Hypothalamus (tissue), 51 donors: ENCODE measurements at regions not wholly inside any gene's neighbourhood (a gene's known extent, or its start where the extent isn't known, plus 50 kb on each side); places are given as distances from the start of the nearest gene placed in this dataset.
A peak's percentile ranks its signal among the peaks of the same experiment; 100 is the strongest.

Source experiments
- DNase-seq, 51 donors: peaks; one replicate each; lab custom pipeline; 2025; lab: John Stamatoyannopoulos, UW

DNA sequence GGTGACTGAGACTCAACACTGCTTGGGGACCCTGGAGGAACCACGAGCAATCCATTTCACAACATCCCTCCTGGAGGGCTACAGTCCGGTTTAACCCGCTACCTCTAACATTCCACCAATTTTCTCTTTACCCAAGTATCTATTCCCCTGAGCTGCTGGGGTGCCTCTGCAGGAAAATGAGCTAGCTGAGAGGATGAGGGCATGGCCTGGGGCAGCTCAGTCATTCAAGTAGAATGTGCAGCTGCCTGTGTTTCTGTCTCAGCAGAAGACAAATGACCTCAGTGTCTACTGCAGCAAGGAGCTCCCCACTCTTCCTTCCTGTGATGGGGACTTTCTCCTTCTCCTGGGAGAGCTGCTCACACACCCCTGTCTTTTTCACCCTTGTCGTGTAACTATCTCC, 120.8 kb downstream of the ZNF518B start:
- no peak for DNase-seq

DNA sequence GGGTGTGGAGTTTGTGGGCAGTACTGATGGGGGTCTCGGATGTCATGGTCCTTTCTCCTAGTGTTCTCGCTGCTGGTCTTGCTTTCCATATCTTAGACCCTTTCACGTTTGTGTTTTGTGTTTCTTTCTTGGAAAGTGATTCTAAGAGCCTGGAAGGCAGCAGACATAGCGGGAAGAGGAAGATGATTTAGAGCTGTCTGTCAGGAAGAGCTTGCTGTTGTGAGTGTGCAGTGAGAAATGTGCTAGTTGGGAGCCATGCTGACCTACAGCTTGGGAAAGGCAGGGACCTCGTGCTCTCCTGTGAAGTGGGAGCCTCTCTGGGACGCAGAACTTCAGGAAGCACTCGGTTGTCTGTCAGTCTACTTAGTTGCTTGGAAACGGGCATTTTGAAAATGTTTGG, 122.2 kb downstream of the ZNF518B start:
- DNase-seq, result no peak

DNA sequence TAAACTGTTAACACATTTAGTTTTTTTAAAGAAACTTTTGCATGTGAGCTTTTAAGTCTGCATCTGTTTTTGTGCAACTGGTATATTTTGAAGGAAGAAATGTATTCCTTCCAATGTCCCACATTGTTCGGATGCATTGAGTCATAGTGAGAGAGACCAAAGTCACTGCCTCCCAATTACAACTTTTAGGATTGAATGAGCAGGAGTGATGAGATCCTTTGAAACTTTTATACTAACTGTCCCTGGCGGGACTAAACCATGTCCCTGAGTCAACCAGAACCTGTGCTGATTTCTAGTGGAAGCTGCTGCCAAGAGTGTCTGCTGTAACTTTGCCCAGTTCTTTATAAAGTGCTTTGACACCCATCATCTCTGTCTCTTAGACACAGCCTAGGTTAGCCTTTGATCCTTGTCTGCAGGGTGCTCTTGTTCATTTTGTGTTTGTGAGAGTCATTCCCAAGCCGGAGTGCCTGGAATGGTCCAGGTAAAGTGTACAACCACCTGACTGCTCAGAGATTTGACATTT, 122.7 kb downstream of the ZNF518B start:
- no peak for DNase-seq

DNA sequence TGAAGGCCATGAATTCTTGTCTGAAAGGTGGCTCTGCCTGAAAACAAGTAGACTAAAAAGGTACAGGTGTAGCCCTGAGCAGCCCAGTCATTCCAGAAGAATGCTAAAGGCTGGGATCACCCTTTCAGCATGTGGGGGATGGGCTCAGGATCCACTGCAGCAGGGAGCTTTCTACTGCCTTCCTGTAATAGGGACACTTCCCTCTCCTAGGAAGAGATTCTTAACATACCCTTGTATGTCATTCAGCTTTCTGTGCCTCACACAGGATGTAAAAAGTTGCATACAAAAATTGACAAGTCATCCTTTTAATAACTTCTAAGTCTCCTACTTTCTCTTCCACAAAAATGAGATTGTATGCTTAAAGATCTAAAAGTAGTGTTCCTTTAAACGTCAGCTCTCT, 123.3 kb downstream of the ZNF518B start:
- DNase-seq, result no peak

DNA sequence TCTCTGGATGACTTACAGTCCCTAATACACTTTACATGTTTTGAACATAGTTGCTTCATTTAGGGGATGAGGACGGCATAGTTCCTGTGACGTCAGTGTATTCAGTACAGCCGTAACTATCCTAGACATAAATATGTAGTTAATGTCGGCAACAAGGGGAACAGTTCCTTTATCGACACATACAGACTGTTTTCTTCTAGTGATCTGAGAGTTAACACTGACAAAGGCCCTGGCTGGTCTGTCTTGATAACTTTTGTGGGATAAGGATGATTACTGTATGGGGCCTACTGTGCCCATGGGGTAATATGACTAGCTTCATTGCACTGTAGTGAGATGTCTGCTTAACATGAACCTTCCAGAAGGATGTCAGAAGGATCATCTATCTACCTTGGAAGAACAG, 131.2 kb downstream of the ZNF518B start:
- no peak for DNase-seq

DNA sequence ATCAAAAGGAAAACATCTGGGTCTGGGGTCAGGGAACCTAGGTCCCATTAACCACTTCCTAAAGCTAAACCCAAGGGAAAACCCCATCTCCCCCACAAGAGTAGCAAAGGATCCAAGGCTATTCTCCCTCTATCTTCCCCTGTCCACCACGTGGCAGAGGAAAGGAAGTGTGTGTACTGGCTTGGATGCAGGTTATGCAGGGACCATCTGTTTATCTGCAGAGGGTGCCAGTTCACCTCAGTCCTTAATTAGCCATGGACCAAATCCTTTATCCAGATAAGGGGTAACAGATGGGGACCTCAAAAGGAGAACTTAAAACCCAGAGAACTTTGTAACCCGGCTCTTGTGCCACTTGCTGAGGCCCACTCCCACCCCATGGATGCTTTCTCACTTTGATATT, 135.3 kb downstream of the ZNF518B start:
- DNase-seq, result no peak

DNA sequence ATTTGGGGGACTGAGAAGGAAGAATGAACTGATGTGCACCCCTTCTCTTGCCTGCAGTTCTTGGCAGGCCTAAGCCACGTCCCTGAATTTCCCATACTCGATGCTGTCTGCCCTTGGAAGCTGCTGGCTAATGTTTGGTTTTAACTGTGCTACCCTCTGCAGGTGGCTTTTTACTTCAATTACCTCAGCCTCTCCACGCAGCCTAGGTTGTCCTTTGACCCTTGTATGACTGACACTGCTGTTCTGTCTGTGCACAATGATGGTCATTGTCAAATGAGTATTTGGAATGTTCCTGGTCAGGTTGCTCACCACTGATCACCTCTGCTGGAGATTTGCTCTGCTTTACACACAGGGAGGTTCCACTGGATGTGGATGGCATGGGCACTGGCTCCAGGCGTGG, 137.1 kb downstream of the ZNF518B start:
- DNase-seq, result no peak

DNA sequence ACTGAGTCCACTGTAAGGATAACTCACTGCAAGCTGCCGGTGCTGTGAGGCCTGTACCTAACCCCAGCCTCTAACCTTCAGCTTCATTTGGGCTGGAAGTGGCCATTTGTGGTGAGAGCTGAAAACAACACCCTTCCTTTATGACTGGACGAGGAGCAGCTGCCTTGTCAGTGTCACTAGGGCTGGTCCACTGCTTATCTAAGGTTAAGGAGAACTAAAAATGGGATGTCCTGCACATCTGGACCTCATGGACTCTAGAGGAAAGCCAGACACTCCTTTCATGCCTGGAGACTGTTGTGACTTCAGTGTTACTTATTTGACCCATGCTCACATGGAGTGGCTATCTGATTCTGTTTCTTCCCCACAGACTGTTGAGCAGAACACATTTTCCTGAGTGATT, 139.9 kb downstream of the ZNF518B start:
- no peak for DNase-seq

DNA sequence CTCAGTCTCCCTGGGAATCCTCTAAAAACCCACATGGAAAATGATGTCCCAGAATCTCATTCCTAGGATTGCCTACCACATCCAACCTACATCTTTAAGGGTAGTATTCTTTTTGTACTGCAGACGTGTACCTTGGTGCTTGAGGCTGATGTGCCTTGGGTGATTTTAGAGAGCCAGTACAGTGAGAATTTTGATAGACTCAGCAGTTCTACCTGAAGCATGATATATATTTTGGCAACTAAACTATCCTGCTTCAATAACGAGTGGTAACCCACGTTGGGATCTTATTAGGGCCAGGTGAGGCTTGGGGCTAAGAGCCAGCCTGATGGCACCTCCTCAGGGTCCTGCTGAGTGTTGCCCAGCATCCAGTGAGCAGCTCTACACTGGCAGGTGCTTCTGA, 140.4 kb downstream of the ZNF518B start:
- no peak for DNase-seq

DNA sequence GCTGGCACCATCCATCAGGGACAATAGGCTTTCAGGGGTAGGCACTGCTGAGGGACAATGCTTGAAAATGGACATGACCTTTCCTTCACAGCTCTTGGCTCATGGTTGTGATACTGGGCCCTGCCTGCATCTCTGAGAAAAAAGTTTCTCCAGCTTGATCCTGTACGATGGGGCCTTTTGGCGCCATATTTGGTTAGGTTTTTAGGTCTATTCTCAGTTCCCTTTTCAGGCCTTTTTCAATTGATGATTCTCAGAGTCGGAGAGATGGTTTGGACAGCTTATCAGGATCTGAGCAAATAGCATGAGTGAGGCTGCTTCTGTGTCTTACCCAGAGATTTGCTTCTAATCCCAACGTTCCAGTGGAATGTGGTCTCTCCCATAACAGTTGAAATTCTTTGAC, 141.6 kb downstream of the ZNF518B start:
- no peak for DNase-seq

DNA sequence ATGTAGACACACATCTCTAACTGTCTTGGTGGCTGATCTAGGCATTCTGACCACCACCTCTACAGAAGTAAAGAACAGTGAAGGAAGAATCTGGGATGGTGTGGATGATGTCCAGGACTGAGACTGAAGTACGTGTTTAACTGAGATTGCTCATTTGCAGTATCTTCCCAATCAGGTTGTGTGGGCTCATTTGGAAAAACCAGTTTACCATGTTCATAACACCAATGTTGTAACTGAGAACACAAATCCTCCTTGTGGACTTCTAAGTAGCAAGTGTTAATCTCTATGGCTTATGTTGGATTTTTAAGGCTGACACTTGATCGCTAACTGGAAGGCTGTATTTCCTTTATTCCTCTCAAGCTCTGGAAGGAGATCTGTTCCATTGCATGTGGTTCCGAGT, 144.7 kb downstream of the ZNF518B start:
- DNase-seq, result no peak

DNA sequence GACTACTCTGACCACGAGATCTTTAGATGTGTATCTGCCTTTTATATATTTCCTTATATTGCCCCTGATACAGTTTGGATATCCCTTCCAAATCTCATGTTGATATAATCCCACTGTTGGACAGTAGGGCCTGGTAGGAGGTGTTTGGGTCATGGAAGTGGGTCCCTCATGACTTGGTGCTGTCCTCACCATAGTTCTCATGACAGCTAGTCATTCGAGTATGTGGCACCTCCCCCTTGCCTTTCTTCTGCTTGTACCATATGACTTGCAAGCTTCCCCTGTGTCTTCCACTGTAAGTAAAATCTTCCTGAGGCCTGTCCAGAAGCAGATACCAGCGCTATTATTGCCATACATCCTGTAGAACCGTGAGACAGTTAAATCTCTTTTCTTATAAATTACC, 145.3 kb downstream of the ZNF518B start:
- DNase-seq, result no peak

DNA sequence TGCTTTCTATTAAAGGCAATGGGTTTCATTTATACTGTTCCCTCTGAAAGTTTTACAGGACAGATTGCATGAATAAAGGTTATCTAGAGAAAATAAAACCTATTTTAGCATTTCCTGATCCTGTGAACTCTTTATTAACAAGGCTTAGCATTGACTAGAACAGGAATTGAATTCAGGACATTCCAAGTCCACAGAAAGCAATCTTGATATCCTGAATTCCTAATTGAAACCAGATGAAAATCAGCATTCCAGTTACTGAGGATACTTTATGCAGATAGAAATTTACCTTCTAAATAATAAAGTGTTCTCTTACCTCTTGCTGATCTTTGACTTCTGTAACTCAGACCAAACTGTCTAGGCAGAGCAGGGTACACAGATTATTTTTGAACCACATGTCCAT, 151.4 kb downstream of the ZNF518B start:
- DNase-seq, result no peak

DNA sequence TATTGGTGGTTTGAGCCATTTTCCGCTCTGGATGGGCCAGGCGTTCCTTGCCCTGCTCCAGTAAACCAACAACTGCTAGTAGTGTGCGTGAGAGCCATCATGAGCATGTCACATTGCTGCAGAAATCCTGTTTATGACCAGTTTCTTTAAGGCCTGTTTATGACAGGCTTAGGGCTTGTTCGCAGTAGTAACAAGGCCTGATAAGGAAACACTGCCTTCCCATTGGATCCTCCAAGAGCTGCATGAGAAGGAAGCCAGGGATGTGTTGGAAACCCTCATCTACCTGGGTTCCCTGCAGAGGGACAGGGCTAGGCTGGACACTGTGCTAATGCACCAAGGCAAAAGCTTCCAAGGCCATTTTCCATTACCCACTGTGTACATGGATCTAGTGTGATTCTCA, 153.9 kb downstream of the ZNF518B start:
- no peak for DNase-seq

DNA sequence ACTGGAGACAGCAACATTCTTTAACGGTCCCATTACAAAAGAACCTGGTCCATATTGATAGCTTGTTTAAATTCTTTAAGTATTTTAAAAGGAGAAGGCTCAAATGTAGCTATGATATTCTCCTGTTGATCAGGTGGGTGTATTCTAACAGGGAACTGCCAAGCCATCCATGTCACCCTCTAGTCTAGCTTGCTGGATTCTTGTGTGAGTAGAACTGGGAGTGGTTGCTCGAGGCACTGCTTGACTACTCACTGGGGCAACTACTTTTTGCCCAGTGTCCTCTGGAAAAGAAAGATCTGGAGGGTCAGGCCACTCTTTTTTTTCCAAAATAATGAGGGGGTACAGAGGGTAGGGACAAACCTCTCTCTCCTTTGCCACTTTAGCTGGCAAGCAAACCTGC, 155.1 kb downstream of the ZNF518B start:
- DNase-seq, result no peak

DNA sequence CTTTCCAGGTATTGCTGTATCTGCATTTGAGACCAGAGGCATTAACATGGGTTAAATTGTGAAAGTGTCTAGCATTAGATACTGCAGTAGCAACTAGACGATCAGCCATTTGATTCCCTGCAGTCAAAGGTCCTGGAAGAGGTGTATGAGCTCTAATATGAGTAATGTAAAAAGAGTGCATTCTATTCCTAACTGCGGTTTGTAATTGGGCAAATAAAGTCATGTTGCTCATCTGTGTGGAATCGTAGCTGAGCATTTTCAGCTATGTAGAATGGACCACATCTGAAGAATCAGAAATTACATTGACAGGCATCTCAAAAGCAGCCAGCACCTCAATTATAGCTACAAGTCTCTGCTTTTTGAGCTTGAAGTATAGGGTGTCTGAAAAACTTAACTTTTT, 157.6 kb downstream of the ZNF518B start:
- no peak for DNase-seq

DNA sequence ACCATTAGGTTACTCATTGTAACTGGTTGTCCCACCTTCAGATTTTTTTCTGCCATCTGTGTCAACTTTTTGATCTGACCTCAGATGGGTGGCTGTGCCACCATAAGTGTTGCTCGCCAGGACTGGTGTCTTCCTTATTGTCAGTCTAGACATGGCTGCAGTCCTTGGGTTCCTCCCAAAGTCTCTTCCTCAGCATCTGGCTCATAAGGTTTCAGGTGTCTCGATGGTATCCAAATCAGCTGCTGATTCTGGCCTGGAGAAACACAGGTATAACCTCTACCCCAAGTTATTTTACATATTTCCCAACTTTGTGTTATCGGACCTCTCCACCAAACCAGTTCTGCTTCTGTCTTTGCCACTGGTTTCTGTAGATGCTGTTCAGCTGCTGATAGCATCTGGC, 158.5 kb downstream of the ZNF518B start:
- no peak for DNase-seq

DNA sequence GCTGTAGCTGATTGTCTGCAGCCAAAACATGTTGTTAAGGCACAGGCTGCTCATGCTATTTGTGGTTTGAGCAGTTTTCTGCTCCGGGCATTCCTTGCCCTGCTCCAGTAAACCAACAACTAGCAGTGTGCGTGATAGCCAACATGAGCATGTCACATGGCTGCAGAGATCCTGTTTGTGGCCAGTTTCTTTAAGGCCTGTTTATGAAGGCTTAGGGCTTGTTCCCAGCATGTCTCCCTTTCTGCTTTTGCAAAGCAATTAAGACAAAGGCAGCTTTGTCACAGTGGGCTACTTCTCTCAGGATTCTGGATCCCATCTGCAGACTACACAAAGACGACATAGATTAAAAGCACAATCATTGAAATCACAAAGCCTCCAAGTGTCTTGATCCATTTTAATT, 160.5 kb downstream of the ZNF518B start:
- DNase-seq, result peak in 40 of 51 donors; percentile 3 to 87 (median 36)

DNA sequence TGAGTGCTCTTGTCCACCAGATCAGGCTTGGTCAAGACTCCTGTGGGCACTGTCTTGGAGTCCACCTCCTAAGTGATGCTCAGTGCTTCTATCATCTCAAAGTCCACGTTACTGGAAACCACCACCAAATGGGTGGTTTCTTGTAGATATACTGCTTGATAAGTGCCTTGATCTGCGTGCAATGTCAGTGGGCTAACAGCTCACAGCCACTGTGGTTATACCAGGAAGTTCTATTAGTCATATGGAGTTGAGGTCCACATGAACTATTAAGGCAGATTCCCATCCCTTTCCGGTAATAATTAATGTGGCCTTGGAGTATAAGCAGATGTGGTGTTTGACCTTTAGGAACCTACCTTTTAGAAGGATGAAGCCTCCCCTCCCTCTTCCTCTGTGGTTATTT, 161.9 kb downstream of the ZNF518B start:
- DNase-seq, result no peak

DNA sequence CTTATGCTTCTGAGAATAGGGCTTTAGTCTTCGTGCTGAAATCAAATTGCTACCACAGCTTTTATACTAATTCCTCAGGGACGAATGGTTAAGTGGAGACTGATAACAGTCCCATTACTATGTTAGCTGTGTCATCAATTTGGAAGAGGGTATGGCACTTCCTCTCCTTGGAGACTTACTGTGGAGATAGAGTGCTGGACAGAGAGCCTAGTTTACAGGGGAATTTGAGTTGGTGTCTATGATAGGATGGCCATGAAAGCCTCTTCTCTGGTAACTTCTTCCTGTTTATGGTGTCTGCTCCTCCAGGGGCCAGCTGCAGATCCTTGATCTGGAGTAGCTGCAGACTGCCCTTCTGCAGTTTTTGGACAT, 167.7 kb downstream of the ZNF518B start:
- DNase-seq, result no peak

DNA sequence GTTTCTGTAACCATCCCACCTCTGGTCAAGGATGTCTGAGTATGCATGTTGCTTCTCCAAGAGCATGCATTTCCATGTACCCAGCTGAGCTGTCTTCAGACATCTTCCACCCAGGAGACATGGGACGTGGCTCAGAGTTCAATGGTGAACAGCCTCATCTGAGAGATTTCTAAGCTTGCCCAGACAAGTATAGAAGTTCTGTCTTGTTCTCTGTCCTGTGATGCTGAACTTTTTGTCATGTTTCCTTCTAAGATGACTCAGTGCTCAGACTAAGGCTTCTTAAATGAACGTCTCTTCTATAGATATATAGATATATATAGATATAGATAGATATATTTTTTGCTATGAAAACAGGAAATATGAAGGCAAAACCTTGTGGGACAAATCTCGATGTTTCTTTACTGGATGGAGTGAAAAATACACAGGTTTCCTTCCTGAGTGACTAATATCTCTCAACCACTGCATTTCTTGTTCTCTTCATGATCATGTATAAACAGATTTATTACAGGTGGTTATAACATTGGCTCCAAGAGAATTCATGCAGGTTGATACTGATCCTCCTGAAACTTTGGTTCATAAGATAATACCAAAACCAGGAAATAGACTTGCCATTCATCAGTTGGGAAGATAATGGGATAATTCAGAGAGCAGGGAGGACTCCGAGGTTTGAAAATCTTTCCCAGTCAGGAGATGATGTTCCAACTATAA, 168.2 kb downstream of the ZNF518B start:
- DNase-seq, result no peak

DNA sequence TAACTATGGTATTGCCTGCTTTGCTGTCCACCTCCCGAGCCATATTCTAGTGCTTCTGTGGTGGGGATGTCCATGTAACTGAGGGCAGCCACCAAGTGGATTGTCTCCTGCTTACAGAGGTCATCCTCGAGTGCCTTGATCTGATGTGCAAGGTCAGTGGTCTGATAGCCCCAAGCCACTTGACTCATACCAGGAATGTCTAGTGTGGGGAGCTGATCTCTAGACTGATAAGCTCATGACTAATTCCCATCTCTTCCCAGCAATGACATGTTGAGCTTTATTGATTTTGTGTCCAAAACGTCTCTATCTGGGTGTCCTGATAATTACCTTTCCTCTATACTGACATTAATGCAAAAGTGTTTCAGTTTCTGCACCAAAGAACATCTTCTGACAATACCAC, 168.4 kb upstream of the WDR1 start:
- no peak for DNase-seq

DNA sequence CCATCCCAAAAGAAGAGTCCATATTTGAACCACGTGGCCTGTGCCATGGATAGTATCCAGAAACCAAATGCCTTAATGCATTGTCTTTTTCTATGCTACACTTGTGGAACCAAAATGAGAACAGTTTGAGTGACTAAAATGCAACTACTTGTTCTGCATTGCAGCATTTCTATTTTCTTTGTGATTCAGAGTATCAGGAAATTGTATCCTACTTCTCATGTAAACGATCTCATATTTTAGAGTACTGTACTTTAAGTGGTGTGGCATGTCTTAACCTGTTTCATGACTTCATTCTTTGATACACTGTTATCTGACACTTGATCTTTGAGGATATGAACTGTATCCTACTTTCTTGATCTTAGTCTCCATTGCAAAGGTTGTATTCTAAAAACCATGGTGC, 167.2 kb upstream of the WDR1 start:
- DNase-seq, result no peak
